WTC11 (cell line): ENCODE measurements at regions not wholly inside any gene's neighbourhood (a gene's known extent, or its start where the extent isn't known, plus 50 kb on each side); places are given as distances from the start of the nearest gene placed in this dataset.

Experiments
- ELF4 ChIP-seq: sonication (generic); formaldehyde crosslinking; IDR thresholded peaks from 2 replicates; pipeline ENCODE4 v1.8.1; 2022; ENCODE audit warnings: low read depth, mild to moderate bottlenecking, moderate library complexity, missing genetic modification reagents
- TF ChIP-seq, protein P1 (sequence below): fragments of 200-600 bp; IDR thresholded peaks from 2 replicates; pipeline ENCODE4 v1.8.0; 2022; ENCODE audit warnings: antibody characterized with exemption
- TF ChIP-seq, protein P2 (sequence below): sonication (generic); formaldehyde crosslinking; IDR thresholded peaks from 2 replicates; pipeline ENCODE4 v1.8.0; 2023; ENCODE audit warnings: missing genetic modification reagents, mild to moderate bottlenecking, borderline replicate concordance
- TF ChIP-seq, protein P3 (sequence below): sonication (generic); formaldehyde crosslinking; IDR thresholded peaks from 2 replicates; pipeline ENCODE4 v1.8.1; 2023; ENCODE audit warnings: mild to moderate bottlenecking, missing genetic modification reagents
- TF ChIP-seq, protein P4 (sequence below): sonication (generic); formaldehyde crosslinking; IDR thresholded peaks from 2 replicates; pipeline ENCODE4 v1.8.1; 2023; ENCODE audit warnings: mild to moderate bottlenecking, moderate library complexity, missing genetic modification reagents

DNA sequence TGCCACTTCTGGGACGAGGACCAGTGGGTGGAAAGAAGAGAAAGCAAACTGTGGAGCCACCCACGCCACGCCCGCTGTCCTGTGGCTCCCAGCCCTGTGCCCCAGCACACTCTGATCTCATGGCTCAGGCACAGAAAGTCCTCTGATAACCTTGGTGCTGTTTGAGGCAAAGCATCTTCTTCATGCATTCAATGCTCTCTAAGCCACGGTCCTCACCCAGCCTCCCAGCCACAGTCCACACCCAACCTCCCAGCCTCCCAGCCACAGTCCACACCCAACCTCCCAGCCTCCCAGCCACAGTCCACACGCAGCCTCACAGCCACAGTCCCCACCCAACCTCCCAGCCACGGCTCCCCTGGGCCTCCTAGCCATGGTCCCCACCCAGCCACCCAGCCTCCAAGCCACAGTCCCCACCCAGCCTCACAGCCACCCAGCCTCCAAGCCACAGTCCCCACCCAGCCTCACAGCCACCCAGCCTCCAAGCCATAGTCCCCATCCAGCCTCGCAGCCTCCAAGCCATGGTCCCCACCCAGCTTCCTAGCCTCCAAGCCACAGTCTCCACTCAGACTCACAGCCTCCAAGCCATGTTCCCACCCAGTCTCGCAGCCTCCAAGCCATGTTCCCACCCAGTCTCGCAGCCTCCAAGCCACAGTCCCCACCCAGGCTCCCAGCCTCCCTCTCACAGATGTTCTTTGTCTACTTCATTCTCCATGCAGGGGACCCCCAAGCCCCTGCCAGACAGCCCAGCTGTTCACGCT is 74.9 kb downstream of the SOX1 start:
- TF ChIP-seq, protein P1, sequence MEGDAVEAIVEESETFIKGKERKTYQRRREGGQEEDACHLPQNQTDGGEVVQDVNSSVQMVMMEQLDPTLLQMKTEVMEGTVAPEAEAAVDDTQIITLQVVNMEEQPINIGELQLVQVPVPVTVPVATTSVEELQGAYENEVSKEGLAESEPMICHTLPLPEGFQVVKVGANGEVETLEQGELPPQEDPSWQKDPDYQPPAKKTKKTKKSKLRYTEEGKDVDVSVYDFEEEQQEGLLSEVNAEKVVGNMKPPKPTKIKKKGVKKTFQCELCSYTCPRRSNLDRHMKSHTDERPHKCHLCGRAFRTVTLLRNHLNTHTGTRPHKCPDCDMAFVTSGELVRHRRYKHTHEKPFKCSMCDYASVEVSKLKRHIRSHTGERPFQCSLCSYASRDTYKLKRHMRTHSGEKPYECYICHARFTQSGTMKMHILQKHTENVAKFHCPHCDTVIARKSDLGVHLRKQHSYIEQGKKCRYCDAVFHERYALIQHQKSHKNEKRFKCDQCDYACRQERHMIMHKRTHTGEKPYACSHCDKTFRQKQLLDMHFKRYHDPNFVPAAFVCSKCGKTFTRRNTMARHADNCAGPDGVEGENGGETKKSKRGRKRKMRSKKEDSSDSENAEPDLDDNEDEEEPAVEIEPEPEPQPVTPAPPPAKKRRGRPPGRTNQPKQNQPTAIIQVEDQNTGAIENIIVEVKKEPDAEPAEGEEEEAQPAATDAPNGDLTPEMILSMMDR, result no peak
- TF ChIP-seq, protein P2, sequence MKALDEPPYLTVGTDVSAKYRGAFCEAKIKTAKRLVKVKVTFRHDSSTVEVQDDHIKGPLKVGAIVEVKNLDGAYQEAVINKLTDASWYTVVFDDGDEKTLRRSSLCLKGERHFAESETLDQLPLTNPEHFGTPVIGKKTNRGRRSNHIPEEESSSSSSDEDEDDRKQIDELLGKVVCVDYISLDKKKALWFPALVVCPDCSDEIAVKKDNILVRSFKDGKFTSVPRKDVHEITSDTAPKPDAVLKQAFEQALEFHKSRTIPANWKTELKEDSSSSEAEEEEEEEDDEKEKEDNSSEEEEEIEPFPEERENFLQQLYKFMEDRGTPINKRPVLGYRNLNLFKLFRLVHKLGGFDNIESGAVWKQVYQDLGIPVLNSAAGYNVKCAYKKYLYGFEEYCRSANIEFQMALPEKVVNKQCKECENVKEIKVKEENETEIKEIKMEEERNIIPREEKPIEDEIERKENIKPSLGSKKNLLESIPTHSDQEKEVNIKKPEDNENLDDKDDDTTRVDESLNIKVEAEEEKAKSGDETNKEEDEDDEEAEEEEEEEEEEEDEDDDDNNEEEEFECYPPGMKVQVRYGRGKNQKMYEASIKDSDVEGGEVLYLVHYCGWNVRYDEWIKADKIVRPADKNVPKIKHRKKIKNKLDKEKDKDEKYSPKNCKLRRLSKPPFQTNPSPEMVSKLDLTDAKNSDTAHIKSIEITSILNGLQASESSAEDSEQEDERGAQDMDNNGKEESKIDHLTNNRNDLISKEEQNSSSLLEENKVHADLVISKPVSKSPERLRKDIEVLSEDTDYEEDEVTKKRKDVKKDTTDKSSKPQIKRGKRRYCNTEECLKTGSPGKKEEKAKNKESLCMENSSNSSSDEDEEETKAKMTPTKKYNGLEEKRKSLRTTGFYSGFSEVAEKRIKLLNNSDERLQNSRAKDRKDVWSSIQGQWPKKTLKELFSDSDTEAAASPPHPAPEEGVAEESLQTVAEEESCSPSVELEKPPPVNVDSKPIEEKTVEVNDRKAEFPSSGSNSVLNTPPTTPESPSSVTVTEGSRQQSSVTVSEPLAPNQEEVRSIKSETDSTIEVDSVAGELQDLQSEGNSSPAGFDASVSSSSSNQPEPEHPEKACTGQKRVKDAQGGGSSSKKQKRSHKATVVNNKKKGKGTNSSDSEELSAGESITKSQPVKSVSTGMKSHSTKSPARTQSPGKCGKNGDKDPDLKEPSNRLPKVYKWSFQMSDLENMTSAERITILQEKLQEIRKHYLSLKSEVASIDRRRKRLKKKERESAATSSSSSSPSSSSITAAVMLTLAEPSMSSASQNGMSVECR (CRISPR knock-in tag), result no peak
- TF ChIP-seq, protein P3, sequence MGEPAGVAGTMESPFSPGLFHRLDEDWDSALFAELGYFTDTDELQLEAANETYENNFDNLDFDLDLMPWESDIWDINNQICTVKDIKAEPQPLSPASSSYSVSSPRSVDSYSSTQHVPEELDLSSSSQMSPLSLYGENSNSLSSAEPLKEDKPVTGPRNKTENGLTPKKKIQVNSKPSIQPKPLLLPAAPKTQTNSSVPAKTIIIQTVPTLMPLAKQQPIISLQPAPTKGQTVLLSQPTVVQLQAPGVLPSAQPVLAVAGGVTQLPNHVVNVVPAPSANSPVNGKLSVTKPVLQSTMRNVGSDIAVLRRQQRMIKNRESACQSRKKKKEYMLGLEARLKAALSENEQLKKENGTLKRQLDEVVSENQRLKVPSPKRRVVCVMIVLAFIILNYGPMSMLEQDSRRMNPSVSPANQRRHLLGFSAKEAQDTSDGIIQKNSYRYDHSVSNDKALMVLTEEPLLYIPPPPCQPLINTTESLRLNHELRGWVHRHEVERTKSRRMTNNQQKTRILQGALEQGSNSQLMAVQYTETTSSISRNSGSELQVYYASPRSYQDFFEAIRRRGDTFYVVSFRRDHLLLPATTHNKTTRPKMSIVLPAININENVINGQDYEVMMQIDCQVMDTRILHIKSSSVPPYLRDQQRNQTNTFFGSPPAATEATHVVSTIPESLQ (CRISPR knock-in tag), result no peak
- TF ChIP-seq, protein P4, sequence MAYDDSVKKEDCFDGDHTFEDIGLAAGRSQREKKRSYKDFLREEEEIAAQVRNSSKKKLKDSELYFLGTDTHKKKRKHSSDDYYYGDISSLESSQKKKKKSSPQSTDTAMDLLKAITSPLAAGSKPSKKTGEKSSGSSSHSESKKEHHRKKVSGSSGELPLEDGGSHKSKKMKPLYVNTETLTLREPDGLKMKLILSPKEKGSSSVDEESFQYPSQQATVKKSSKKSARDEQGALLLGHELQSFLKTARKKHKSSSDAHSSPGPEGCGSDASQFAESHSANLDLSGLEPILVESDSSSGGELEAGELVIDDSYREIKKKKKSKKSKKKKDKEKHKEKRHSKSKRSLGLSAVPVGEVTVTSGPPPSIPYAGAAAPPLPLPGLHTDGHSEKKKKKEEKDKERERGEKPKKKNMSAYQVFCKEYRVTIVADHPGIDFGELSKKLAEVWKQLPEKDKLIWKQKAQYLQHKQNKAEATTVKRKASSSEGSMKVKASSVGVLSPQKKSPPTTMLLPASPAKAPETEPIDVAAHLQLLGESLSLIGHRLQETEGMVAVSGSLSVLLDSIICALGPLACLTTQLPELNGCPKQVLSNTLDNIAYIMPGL (CRISPR knock-in tag), result no peak
- TF ChIP-seq ELF4, result no peak
